ENCODE measurements at regions not wholly inside any gene's neighbourhood (a gene's known extent, or its start where the extent isn't known, plus 50 kb on each side); places are given as distances from the start of the nearest gene placed in this dataset.

DNA sequence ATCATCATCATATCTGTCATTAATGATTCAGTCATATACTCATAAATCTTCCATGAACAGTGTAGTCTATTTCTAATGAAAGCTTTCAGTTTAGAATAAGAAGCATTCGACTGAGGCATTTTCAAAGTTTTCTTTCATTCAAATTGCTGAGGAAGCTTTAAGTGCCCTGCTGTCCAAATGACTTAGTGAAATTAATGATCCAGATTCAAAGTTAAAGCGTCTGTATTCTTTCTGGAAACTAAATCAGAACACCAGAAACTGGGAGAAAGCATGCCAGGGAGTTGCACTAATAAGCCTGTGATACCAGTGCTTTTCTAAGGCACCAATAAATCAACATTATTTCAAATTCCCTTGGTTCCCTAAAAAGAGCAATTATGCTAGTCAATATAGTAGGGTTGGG, 367.8 kb upstream of the ANO5 start:
- no peaks in the 10 kb centered on the region for H3K9me3 ChIP-seq (ENCODE audit: control insufficient read depth, insufficient read depth, low read length)
- no peak overlapping the region for H3K27ac ChIP-seq (ENCODE audit: low read depth, low read length)

DNA sequence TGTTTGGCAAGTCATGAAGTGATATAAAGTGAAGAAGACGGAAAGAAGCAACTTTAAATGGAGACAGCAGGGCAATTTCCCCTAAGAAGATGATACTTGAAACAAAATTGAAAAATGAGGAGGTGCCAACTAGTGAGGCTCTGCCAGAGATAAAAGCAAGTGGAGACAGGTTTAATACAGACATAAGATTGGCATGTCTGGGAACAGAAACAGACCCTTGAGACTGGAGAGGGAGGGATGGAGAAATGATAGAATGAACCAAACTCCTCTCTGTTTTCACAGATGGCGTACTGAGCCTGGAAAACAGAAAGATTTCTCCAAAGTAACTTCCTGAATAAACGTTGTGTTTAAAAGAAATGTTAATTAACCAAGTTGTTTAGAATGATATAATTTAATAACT, 354.5 kb upstream of the ANO5 start:
- H3K36me3 ChIP-seq (ENCODE audit: control insufficient read depth, low read length): no peaks in the 10 kb centered on the region
- TF ChIP-seq, protein P1, sequence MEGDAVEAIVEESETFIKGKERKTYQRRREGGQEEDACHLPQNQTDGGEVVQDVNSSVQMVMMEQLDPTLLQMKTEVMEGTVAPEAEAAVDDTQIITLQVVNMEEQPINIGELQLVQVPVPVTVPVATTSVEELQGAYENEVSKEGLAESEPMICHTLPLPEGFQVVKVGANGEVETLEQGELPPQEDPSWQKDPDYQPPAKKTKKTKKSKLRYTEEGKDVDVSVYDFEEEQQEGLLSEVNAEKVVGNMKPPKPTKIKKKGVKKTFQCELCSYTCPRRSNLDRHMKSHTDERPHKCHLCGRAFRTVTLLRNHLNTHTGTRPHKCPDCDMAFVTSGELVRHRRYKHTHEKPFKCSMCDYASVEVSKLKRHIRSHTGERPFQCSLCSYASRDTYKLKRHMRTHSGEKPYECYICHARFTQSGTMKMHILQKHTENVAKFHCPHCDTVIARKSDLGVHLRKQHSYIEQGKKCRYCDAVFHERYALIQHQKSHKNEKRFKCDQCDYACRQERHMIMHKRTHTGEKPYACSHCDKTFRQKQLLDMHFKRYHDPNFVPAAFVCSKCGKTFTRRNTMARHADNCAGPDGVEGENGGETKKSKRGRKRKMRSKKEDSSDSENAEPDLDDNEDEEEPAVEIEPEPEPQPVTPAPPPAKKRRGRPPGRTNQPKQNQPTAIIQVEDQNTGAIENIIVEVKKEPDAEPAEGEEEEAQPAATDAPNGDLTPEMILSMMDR (IDR thresholded peaks at IDR 0.05; ENCODE audit: low read depth, low read length, poor library complexity, severe bottlenecking): no peak
- TF ChIP-seq EZH2phosphoT487 (IDR thresholded peaks at IDR 0.05; ENCODE audit: borderline replicate concordance, low read length): no peak

More for the DNA sequence above, 367.8 kb upstream of the ANO5 start:
- Histone ChIP-seq H3K4me1 (ENCODE audit: control insufficient read depth, low read length) (no peaks in the 10 kb centered on the region), H3K36me3 (ENCODE audit: control insufficient read depth, low read length) (no peaks in the 10 kb centered on the region), H3K4me2 (ENCODE audit: low read length) (no peak overlapping the region), H3F3A (ENCODE audit: control insufficient read depth, insufficient read depth) (no peaks in the 10 kb centered on the region), H3K27me3 (ENCODE audit: control insufficient read depth, low read length) (no peaks in the 10 kb centered on the region), H3K9me2 (replicated peaks; ENCODE audit: control insufficient read depth, low read length) (no peaks in the 10 kb centered on the region), H3K4me3 (ENCODE audit: low read length) (no peak overlapping the region), H4K20me1 (ENCODE audit: control insufficient read depth, insufficient read depth, low read depth, low read length) (no peaks in the 10 kb centered on the region), H3K79me2 (ENCODE audit: control insufficient read depth, low read length) (no peaks in the 10 kb centered on the region)
- TF ChIP-seq EZH2phosphoT487 (IDR thresholded peaks at IDR 0.05; ENCODE audit: borderline replicate concordance, low read length): no peak
- TF ChIP-seq, protein P1 (IDR thresholded peaks at IDR 0.05; ENCODE audit: low read depth, low read length, poor library complexity, severe bottlenecking): no peak

DNA sequence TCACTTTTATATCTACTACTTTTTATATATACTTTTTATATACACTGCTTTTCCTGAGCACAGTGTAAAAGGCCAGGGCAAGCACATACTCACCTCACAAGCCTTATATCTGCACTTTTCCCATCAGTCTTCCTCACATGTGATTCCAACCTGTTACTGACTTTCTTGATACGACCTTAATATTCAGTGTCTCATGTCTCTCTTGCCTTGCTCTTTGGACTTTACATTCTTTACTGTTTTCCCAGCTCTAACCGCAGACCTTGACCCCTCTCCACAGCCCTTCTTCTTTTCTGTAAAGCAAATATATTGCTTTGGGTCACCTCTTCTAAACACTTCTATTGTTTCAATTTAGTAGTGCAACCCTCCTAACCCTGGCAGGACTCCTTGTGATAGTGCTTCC, 353.1 kb upstream of the ANO5 start:
- H3K79me2 ChIP-seq (ENCODE audit: control insufficient read depth, low read length): no peaks in the 10 kb centered on the region
- H3K9me3 ChIP-seq (ENCODE audit: control insufficient read depth, insufficient read depth, low read length): no peaks in the 10 kb centered on the region
- no peaks in the 10 kb centered on the region for H3K36me3 ChIP-seq (ENCODE audit: control insufficient read depth, low read length)
- no peaks in the 10 kb centered on the region for H3F3A ChIP-seq (ENCODE audit: control insufficient read depth, insufficient read depth)
- TF ChIP-seq, protein P1 (IDR thresholded peaks at IDR 0.05; ENCODE audit: low read depth, low read length, poor library complexity, severe bottlenecking): no peak
- TF ChIP-seq EZH2phosphoT487 (IDR thresholded peaks at IDR 0.05; ENCODE audit: borderline replicate concordance, low read length): no peak
- no peaks in the 10 kb centered on the region for H3K27me3 ChIP-seq (ENCODE audit: control insufficient read depth, low read length)
- H4K20me1 ChIP-seq (ENCODE audit: control insufficient read depth, insufficient read depth, low read depth, low read length): no peaks in the 10 kb centered on the region
- H3K4me2 ChIP-seq (ENCODE audit: low read length): no peak overlapping the region
- H3K4me3 ChIP-seq (ENCODE audit: low read length): no peak overlapping the region
- H3K27ac ChIP-seq (ENCODE audit: low read depth, low read length): no peak overlapping the region
- H3K9me2 ChIP-seq (replicated peaks; ENCODE audit: control insufficient read depth, low read length): no peaks in the 10 kb centered on the region
- no peaks in the 10 kb centered on the region for H3K4me1 ChIP-seq (ENCODE audit: control insufficient read depth, low read length)

More for the DNA sequence above, 354.5 kb upstream of the ANO5 start:
- no peak overlapping the region for H3K4me3 ChIP-seq (ENCODE audit: low read length)
- H3K27ac ChIP-seq (ENCODE audit: low read depth, low read length): no peak overlapping the region
- H3K4me1 ChIP-seq (ENCODE audit: control insufficient read depth, low read length): no peaks in the 10 kb centered on the region
- no peaks in the 10 kb centered on the region for H3K9me3 ChIP-seq (ENCODE audit: control insufficient read depth, insufficient read depth, low read length)
- no peak overlapping the region for H3K4me2 ChIP-seq (ENCODE audit: low read length)
- H4K20me1 ChIP-seq (ENCODE audit: control insufficient read depth, insufficient read depth, low read depth, low read length): no peaks in the 10 kb centered on the region
- no peaks in the 10 kb centered on the region for H3K9me2 ChIP-seq (replicated peaks; ENCODE audit: control insufficient read depth, low read length)
- H3K79me2 ChIP-seq (ENCODE audit: control insufficient read depth, low read length): no peaks in the 10 kb centered on the region
- H3F3A ChIP-seq (ENCODE audit: control insufficient read depth, insufficient read depth): no peaks in the 10 kb centered on the region
- no peaks in the 10 kb centered on the region for H3K27me3 ChIP-seq (ENCODE audit: control insufficient read depth, low read length)

DNA sequence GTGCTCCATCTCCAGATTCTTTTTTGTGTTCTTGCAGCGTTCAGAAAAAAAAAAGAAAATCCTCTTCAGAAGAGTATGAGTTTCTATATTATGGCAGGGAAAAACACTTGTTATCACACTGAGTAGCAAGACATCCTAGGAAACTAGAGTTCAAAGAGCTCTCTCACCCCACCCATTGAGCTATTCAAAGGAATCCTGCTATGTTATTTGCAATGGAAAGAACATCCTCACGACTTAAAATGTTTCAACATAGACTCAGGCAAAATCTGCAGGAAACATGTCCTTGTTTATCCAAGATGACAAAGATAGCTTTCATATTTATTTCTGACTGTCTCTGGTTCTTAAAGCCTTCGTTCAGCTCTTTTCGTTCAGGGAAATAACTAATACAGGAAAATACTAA, 331.6 kb upstream of the ANO5 start:
- Histone ChIP-seq H4K20me1 (ENCODE audit: control insufficient read depth, insufficient read depth, low read depth, low read length) (no peaks in the 10 kb centered on the region), H3K4me1 (ENCODE audit: control insufficient read depth, low read length) (no peaks in the 10 kb centered on the region), H3K79me2 (ENCODE audit: control insufficient read depth, low read length) (no peaks in the 10 kb centered on the region), H3K4me2 (ENCODE audit: low read length) (no peak overlapping the region), H3K27me3 (ENCODE audit: control insufficient read depth, low read length) (no peaks in the 10 kb centered on the region), H3F3A (ENCODE audit: control insufficient read depth, insufficient read depth) (no peaks in the 10 kb centered on the region), H3K36me3 (ENCODE audit: control insufficient read depth, low read length) (no peaks in the 10 kb centered on the region), H3K27ac (ENCODE audit: low read depth, low read length) (no peak overlapping the region), H3K4me3 (ENCODE audit: low read length) (no peak overlapping the region), H3K9me3 (ENCODE audit: control insufficient read depth, insufficient read depth, low read length) (no peaks in the 10 kb centered on the region), H3K9me2 (replicated peaks; ENCODE audit: control insufficient read depth, low read length) (no peaks in the 10 kb centered on the region)
- TF ChIP-seq, protein P1 (IDR thresholded peaks at IDR 0.05; ENCODE audit: low read depth, low read length, poor library complexity, severe bottlenecking): no peak
- TF ChIP-seq EZH2phosphoT487 (IDR thresholded peaks at IDR 0.05; ENCODE audit: borderline replicate concordance, low read length): no peak
